NCI-H2171 treated with DMSO at 0.1 percent for 48 hours (cell line): ENCODE measurements at regions not wholly inside any gene's neighbourhood (a gene's known extent, or its start where the extent isn't known, plus 50 kb on each side); places are given as distances from the start of the nearest gene placed in this dataset.
A peak's percentile ranks its signal among the peaks of the same experiment; 100 is the strongest.

Experiments
- DNase-seq: peaks from one replicate; lab custom pipeline; 2025; lab: John Stamatoyannopoulos, UW

DNA sequence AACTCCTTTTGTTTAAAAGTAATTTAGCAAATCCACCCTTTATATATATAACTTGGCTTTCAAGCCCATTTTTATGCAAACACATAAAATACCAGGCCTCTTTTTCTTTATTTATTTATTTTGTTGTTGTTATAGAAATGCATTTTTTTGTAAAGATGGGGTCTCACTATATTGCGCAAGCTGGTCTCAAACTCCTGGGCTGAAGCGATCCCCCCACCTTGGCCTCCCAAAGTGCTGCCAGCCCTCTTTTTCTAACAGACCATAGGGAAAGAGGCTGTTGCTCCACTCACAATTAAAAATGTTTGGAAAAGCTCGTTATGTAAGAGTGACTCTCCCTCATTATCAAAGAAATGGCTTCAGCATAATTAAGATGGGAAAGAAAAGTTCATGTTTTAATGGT, 440.9 kb downstream of the HACE1 start:
- no peak for DNase-seq

DNA sequence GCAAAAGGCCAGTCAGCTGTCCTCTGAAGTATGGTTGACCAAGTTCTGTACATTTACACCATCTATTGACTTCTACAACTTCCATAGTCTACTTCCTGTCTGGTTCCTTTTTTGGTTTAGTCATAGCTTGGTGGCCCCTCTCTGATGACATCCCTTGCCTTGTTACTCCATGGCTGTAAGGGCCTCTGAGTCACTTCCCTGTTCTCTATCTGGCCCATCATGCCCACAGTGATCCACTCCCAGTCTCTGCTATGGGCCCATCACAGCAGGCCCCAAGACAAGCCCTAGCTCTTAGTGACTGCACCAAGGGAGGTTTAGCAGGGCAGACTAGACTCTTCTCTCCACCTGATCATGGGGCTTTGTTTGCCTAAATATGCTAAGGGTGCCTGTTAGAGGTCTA, 441.6 kb downstream of the HACE1 start:
- DNase-seq, result no peak

DNA sequence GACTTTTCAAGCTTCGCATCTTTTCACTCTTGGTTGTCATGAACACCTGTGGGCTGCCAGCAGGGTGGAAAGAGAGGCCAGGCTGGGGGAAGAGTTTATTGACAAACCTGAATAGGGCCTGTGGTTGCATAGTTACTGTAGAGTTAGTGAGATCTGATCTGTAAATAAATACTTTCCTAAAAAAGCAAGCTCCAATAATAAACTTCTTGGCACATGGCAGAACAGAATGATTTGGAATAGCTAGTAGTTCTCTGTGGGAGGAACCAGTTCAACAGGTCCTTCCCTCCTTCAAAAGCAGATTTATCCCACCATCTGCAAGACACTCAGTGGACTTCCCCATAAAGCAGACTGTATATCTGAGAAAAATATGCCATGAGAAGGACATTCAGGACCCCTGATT, 445.0 kb downstream of the HACE1 start:
- no peak for DNase-seq

DNA sequence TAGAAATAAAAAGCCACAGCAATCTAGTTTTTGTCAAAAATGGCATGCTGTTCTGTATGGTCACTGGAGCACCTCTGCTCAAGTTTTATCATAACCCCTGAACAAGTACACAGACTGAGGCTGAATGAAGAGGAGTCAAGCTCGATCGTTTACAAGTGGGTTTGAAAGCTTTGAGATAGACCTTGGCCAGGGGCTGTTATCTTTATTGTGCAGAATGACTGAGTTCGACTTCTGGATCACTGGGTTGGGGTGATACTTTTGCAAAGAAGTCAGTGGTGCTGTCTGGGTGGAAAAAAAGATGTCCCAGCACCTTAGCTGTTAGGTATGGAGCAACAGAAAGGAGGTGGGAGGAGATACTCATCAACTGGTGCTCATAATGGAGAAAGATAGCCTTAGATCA, 446.0 kb downstream of the HACE1 start:
- no peak for DNase-seq

DNA sequence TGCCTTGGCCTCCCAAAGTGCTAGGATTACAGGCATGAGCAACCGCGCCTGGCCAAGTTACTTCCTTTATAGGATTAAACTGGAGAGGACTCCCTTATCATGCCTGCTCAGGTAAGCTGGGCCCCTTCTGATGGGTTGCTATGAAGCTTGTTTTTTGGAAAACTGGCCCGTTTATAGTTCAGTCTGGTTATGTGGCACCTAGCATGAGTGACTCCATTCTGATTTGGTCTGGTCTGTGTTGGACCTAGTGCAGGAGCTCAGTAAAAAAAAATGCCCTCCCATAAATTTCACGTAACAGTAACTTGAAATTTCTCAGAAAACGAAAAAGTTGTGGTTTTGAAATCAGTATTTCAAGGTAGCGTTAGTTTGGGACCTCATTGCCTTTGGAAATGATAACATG, 448.4 kb downstream of the HACE1 start:
- no peak for DNase-seq

DNA sequence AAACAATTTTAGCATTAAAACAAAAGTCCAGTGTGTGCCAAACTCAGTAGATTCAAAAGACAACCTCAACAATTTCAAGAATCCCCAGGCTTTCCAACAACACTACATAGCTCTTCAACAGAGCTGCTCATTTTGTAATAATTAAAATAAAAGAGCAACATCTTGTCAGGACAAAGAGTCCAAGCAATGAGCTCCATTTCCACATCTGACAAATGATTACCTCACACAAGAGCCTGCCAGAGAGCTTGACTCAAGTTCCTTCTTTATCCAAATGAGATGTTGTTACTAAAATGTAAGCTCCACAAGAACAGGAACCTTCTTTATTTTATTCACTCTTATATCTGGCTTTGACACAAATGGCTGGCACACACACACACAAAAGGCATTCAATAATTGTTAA, 449.8 kb downstream of the HACE1 start:
- no peak for DNase-seq

DNA sequence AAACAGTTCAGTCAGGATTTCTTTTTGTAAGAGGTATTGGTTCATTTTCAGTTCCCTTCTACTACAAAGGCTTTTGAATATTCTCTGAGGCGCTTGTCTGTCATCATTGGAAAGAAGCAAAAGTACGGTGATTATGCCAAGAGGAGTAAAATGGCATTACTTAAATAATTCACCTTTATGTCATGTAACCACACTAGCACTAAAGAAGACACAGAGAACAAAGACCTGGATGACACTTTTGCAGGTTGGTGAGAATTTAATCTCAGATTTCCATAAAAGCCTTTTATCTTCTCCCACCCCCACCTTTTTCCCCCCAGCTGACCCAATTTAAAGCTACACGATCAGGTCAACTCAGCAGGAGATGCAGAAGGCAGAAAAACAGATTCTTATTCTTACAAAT, 451.8 kb downstream of the HACE1 start:
- no peak for DNase-seq

DNA sequence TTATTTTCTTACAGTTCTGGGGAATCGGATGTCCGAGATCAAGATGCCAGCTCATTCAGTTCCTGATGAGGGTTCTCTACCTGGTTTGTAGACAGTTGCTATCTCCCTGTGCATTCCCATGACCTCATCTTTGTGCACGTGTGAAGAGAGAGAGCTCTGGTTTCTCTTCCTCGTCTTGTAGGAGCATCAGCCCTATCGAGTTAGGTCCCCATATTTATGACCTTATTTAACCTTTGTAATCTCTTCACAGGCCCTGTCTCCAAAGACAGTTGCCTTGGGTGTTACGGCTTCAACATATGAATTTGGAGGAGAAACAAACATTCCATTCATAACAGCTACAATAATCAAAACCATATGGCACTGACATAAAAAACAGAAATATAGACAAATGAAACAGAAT, 455.3 kb downstream of the HACE1 start:
- DNase-seq, result no peak

DNA sequence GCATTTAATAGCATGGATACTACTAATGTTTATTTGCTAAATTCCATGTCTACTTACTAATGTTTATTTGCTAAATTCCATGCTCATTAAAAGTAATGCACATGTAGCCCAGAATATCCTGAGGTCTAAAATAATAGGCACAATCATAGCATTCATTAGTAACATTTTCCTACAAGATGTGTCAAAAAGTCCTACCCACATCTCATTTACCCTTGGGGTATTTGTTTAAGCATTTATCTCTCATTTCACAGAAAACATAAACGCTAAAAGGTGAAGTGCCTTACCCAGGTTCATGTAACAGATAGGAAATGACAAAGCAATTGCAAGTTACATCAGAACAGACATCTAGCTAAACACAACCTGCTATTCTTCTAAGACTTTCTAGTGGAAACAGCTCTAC, 457.1 kb downstream of the HACE1 start:
- DNase-seq, result no peak

DNA sequence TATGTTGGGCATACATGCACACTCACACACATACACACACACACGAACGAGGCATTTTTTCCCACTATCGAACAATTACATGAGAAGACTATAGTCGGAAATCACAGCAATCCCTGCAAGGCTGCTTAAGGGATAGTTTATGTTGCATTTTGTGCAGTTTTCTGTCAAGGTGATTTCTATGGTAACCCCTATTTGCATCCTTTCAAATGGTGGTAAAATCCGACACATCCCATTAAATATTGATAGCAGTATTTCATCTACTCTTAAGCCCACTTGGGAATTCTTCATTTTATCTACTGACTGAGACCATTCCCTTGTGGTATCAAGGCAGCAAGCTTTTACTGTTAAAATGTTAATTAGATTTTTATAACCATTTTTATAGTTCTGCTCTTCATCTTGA, 457.8 kb downstream of the HACE1 start:
- DNase-seq, result no peak

DNA sequence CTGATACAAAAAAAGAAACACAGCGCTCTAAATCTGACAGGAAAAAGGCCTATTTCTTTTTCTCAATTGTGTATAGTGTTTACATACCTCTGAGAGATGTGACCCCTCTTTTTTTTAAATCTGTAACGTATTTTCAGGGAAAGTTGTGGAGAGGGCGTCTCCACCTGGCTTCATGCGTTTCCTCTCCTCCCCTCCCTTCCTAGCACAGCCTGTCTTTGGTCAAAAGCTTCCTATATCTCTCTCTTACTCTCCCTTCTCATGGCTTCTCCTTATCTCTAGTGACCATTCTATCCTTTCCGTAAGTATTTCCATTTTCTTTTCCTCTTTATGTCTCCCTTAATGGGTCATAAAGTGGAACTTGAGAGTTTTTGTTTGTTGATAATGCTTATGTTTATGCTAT, 458.9 kb downstream of the HACE1 start:
- no peak for DNase-seq

DNA sequence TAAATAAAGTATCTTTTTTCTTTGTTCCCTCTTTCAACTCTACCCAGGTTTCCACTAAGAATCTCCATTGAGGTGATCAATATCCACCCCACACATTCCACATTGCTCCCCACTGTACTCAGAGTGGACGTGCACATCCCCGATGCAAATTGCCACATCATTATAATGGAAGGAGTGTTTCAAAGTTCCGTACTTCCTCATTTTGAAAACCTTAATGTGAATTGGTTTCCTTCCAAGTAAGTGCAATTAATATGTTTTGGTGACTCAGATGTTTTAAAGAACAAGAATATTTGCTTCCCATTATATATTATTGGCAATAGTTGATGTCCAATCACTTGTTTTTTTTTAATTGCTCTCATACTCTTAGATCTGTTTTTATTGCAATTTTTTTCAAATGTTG, 463.6 kb downstream of the HACE1 start:
- DNase-seq, result no peak

DNA sequence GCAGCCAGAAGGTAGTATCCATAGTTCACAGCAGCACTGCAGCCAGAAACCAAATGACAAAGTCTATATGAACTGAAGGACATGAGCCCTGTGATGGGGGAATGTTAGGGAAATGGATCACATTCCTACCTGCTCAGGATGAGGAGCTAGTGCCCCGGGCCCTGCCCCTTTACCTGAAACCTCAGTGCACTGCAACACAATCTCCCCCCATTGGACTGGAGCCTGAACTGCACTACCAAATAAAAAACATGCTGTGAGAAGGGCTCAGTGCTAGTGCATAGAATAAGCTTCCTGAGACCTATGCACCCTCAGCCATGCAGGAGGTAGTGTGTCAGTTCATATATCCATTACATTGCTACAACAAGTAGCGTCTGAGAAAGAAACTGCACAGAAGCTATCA, 477.8 kb downstream of the HACE1 start:
- DNase-seq, result no peak

DNA sequence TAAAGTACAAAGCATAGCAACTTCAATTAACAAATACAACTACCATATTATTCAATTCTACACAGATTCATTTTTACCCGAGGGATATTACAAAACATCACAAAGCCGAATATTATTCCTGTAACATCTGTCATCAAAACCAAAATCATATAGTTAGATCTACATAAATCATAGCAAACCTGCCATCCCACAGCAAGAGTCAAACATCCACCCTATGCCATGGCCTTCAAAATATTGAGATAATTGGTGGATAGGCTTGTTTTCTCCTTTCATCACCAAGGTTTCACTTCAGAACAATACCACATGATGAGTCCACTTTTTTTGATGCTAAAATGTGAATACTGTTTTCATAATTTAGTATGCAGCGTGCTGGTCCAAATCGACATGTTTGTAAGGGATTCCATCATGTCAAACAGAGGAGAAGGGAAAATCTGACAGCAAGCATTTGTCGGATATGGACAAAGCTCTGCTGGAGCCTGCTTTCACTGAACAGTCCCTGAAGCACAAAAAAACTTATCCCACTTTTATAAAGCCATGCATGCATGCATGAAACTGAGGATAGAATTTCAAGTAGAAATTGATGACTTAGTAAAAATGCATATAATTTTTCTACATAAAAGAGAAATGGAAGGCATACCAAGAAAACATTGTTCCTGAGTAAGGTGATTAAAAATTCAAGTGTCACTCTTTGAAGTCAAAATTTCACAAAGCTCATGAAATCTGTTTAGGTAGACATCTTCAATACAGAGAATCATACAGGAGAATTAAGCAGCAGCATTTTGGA, 494.1 kb downstream of the HACE1 start:
- DNase-seq, result no peak

DNA sequence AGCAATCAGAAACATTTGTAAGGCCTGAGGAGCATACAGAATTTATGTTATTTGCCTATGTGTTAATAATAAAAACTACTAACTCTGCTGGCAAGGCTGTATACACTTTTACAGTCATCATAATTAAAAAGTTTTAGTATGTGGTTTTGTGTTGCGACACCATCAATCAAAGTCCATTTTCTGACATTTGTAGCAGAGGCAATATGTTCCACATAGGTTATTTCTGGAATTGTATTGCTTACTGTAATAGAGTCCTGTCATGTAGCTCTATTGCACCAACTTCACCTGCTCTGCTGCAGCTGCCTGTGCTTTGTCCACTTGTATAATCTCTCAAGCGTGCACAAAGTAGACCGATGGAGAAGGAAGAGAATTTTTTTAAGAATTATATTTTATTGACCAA, 501.8 kb downstream of the HACE1 start:
- no peak for DNase-seq

DNA sequence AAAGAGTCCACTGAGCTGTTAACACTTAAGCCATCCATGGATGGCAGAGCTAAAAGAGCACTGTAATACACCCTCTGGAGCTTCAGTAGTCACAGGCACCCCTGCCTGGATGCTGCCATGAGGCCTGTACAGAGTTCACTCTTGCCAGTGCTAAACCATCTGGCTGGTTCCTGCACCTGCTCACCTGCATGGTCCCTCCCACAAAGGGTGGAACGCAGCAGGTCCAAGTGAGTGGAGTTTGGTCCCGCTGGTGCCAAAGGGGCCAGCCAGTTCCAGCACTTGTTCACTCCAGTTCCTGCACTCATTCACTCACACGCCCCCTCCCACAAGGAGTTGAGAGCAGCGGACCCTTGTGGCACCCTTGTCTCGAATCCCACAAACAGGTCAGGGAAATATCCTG, 503.5 kb downstream of the HACE1 start:
- DNase-seq, result no peak

DNA sequence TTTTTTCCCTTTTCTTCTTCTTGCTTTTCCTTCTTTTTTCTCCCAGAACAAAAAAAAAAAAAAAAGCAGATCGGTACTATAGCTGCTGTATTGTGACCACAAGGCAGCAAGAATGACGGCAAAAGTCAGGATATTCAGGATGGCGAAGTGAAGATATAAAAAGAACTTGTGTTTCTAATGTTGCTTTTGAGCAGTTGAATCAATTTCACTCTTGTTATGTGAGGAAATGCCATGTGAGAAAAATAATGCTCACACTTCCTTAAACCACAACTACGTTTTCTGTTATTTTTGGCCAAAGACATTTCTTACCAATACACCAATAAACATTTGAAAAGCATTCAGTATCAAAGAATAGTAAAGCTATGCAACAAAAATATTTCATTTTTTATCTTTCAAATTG, 510.5 kb downstream of the HACE1 start:
- no peak for DNase-seq

DNA sequence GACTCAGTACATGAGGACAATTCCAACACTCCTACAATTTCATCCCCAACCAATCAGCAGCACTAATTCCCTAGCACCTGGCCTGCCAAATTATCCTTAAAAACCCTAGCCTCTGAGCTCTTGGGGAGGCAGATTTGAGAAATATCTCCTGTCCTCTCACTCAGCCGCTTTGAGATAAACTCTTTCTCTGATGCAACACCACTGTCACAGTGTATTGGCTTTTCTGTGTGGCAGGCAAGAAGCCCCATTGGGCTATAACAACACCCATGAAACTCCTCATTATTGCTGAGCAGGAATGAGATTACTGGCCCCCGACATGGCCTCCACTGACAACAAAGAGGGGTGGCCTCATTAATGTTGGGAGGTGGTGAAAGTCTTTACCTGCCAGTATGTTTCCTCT, 515.5 kb downstream of the HACE1 start:
- no peak for DNase-seq

DNA sequence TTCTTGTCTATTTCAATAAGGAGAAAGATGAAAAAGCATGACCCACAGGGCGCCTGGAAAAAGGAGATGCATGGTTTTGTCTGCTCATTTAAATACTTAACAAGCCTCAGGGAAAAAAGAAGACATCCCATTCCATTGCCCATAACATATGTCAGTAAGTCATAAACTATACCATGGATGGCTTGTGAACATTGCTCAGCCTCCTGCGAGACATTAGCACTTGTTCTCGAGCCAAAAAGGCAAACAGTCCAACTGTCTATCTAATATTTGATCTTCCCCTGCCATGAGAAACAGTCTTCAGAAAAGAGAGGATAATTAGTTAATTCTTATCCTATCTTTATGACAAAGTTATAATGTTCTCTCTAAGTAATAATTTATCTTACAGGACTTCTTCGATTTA, 527.4 kb downstream of the HACE1 start:
- peak; percentile 32 for DNase-seq

DNA sequence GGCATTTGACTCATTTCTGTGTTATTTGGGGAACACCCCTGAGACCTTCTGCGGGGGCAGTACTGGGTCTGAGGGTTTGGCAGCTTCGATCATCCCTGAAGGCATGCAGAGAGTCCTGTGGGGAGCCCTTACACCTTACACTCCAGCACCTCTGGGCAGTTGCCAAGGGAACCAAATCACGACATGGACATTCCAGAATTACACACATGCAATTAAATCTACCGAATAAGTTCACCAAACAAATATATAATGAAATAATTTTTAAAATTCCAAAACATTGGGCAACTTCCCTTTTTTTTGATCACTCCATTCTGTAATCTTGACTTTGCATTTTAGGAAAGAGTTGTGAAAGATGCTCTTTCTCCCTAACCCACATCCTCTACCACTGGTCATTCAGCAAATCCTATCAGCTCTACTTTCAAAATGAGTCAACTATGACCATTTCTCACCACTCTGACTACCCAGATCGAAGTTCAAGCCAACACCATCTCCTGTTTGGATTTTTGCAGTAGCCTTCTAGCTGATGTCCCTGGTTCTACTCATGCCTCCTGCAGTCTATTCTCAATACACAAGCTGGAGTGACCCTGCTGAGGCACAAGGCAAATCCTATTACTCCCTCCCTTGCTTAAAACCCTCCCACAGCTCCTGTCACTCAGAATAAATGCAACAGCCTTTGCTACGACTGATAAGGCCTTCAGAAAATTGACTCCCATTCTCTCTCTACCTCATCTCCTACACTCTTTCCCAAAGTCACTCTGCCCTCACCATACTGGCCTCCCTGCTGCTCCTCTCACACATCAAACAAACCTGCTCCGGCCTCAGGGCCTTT, 533.3 kb downstream of the HACE1 start:
- no peak for DNase-seq

DNA sequence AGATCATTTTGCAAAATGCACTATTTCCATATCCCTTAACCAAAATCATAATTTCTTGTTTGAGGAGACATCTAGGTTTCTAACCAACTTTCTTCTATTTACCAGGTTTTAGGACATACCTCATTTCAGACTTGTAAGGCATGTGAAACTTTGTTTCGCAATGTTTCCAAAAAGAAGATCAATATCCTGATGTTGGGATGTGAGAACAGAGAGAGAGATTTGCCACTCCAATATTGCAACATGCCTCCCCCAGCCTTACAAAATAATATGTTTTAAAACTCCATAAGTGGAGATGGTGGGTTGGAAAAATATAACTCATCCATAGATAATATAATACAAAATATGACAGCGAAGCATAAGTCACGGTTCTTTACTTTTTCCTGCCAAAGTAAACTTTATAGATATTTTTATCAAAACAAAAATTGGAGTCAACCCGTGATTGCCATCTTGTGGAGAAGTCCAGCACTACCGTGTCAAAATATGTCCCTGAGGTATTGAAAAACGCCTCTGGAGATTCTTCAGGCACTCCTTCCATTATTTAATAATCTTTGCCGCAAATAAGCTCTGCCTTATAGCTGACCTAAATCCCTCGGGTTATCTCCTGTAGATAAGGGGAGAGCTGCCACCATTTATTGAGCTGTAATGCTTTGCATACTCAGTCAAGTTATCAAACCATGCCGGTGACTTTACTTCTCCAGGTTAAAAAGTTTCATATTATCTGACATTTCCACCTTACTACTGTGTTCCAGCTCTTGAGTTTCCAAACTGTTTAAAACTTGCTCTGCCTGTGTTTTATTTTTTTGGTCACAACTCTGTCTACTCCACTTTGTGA, 534.2 kb downstream of the HACE1 start:
- peak; percentile 31 for DNase-seq

DNA sequence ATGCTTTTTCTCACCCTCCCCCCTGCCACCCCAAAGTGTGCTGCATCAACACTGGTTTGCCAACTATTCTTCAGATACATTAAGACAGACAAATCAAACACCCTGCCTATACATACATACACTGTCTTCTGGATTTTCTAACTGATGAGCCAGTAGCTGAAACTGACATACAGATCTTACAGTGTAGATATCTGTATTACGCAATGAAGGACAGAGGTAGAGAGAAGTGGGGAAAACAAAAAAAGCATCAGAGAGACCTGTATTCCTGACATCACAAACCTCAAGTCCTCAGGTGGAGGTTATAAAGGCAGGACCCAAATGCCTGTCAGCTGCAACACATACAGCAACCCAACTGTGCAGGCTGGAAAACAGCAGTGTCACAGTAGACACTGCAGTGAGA, 535.4 kb downstream of the HACE1 start:
- no peak for DNase-seq

DNA sequence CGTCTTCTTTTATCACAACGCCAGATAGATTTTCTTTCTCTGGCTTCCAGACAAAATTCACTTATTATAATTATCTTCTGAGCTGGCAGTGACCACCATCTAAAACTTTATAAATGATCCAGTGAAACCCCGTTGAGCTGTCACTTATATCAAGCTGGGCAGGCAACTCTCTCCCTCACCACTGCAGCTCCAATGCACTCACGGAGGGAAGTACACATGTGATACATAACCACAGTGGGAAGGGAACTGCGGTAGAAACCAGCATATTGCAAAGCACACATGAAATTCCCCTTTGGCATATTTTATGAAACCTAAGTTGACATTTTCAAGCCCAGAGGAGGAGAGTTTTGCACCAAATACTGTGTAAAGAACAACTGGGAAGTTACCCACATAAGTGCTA, 536.9 kb downstream of the HACE1 start:
- no peak for DNase-seq
